ENCODE measurements at regions not wholly inside any gene's neighbourhood (a gene's known extent, or its start where the extent isn't known, plus 50 kb on each side); places are given as distances from the start of the nearest gene placed in this dataset.
A peak's percentile ranks its signal among the peaks of the same experiment; 100 is the strongest.

GRCh38 chr17:6304894-6305612 lies 129.9 kb downstream of the AIPL1 start:
- intact Hi-C loops (cut with DNase I): no loop called here
- H3K9me3 ChIP-seq: no peaks in the 10 kb centered on the region
- no peak for TF ChIP-seq CTCF (IDR thresholded peaks at IDR 0.05)
- no peak for TF ChIP-seq POLR2A (IDR thresholded peaks at IDR 0.05)
- DNase-seq (peak in 1 of 4 donors; percentile 6), ATAC-seq (no peak)
- H3K27me3 ChIP-seq: no peaks in the 10 kb centered on the region
- 43 to 53% methylated on average over 3 of the region's 3 CpGs for WGBS, 2 donors
- no peaks in the 10 kb centered on the region for H3K4me1 ChIP-seq
- no peak overlapping the region for H3K27ac ChIP-seq
- H3K36me3 ChIP-seq (replicated peaks in 1 of 2; ENCODE audit: insufficient read depth in 1 of 2, low read depth in 2 of 2): no peaks in the 10 kb centered on the region
- no peak overlapping the region for H3K4me3 ChIP-seq

- TF ChIP-seq CTCF (IDR thresholded peaks at IDR 0.05) (no peak), POLR2A (IDR thresholded peaks at IDR 0.05) (no peak)
- no peaks in the 10 kb centered on the region for H3K36me3 ChIP-seq (replicated peaks in 1 of 2; ENCODE audit: insufficient read depth in 1 of 2, low read depth in 2 of 2)
- DNase-seq (no peak), ATAC-seq (no peak)
- intact Hi-C loops (cut with DNase I): no loop called here
- no peak overlapping the region for H3K4me3 ChIP-seq
- 6% methylated on average over 5 of the region's 5 CpGs for WGBS, 2 donors
- no peaks in the 10 kb centered on the region for H3K27me3 ChIP-seq
- H3K27ac ChIP-seq: no peak overlapping the region
- no peaks in the 10 kb centered on the region for H3K9me3 ChIP-seq
- no peaks in the 10 kb centered on the region for H3K4me1 ChIP-seq
Measured at GRCh38 chr17:6303664-6304063, 131.3 kb downstream of the AIPL1 start.

- H3K9me3 ChIP-seq: no peaks in the 10 kb centered on the region
- no peak overlapping the region for H3K27ac ChIP-seq
- no peaks in the 10 kb centered on the region for H3K4me1 ChIP-seq
- H3K27me3 ChIP-seq: no peaks in the 10 kb centered on the region
- H3K36me3 ChIP-seq (replicated peaks in 1 of 2; ENCODE audit: insufficient read depth in 1 of 2, low read depth in 2 of 2): no peaks in the 10 kb centered on the region
- intact Hi-C loops (cut with DNase I): no loop called here
- no peak for ATAC-seq
- TF ChIP-seq POLR2A (IDR thresholded peaks at IDR 0.05) (no peak), CTCF (IDR thresholded peaks at IDR 0.05) (no peak)
- 56 to 66% methylated on average over 5 to 6 of the region's 6 CpGs for WGBS, 2 donors
- no peak overlapping the region for H3K4me3 ChIP-seq
- DNase-seq: no peak
Measured at GRCh38 chr17:6299275-6299674, 135.6 kb downstream of the AIPL1 start.

GRCh38 chr17:6297960-6298359 lies 137.0 kb downstream of the AIPL1 start:
- Histone ChIP-seq H3K27ac (no peak overlapping the region), H3K9me3 (no peaks in the 10 kb centered on the region), H3K36me3 (replicated peaks in 1 of 2; ENCODE audit: insufficient read depth in 1 of 2, low read depth in 2 of 2) (no peaks in the 10 kb centered on the region), H3K27me3 (no peaks in the 10 kb centered on the region), H3K4me3 (no peak overlapping the region), H3K4me1 (no peaks in the 10 kb centered on the region)
- DNase-seq (no peak), ATAC-seq (no peak)
- no peak for TF ChIP-seq POLR2A (IDR thresholded peaks at IDR 0.05)
- no peak for TF ChIP-seq CTCF (IDR thresholded peaks at IDR 0.05)
- WGBS, 2 donors: 55 to 64% methylated on average over 4 of the region's 4 CpGs
- intact Hi-C loops (cut with DNase I): no loop called here

GRCh38 chr17:6297119-6297518 lies 137.8 kb downstream of the AIPL1 start:
- H3K27ac ChIP-seq: no peak overlapping the region
- no peak for ATAC-seq
- intact Hi-C loops (cut with DNase I): no loop called here

More at GRCh38 chr17:6297119-6297518, 137.8 kb downstream of the AIPL1 start:
- no peak for TF ChIP-seq POLR2A (IDR thresholded peaks at IDR 0.05)
- TF ChIP-seq CTCF (IDR thresholded peaks at IDR 0.05): no peak
- 75 to 76% methylated on average over 2 of the region's 2 CpGs for WGBS, 2 donors
- H3K4me1 ChIP-seq: no peaks in the 10 kb centered on the region
- no peaks in the 10 kb centered on the region for H3K27me3 ChIP-seq
- H3K4me3 ChIP-seq: no peak overlapping the region
- no peaks in the 10 kb centered on the region for H3K9me3 ChIP-seq
- no peak for DNase-seq
- H3K36me3 ChIP-seq (replicated peaks in 1 of 2; ENCODE audit: insufficient read depth in 1 of 2, low read depth in 2 of 2): no peaks in the 10 kb centered on the region

All from body of pancreas (tissue), 4 donors.